Kidney tubule cell (primary cell): ENCODE measurements at regions not wholly inside any gene's neighbourhood (a gene's known extent, or its start where the extent isn't known, plus 50 kb on each side); places are given as distances from the start of the nearest gene placed in this dataset.
A peak's percentile ranks its signal among the peaks of the same experiment; 100 is the strongest.
"Not testable (repeated sequence)": the region's sequence is repeated elsewhere in the genome, so short reads cannot be mapped to it uniquely, and the experiment has no call there.

ENCODE experiments used
- DNase-seq: peaks from one replicate; pipeline ENCODE4 v3.0.0-alpha.2; 2018; ENCODE audit warnings: low spot score

GRCh38 chr21:39000496-39000895 is 182.8 kb downstream of the PSMG1 start:
- peak; percentile 94 for DNase-seq

- DNase-seq: no peak
These were observed 184.1 kb downstream of the PSMG1 start for GRCh38 chr21:38999161-38999560.

GRCh38 chr21:38998281-38998680 is 185.0 kb downstream of the PSMG1 start:
- not testable (repeated sequence) for DNase-seq

GRCh38 chr21:38997843-38998175 is 185.4 kb downstream of the PSMG1 start:
- not testable (repeated sequence) for DNase-seq

- DNase-seq: no peak
These were observed 186.0 kb downstream of the PSMG1 start for GRCh38 chr21:38997051-38997842.

- no peak for DNase-seq
These were observed 186.9 kb downstream of the PSMG1 start for GRCh38 chr21:38996355-38996754.

- no peak for DNase-seq
These were observed 187.5 kb downstream of the PSMG1 start for GRCh38 chr21:38995731-38996130.

GRCh38 chr21:38995071-38995669 is 188.1 kb downstream of the PSMG1 start:
- no peak for DNase-seq

- no peak for DNase-seq
These were observed 188.3 kb downstream of the ETS2 start for GRCh38 chr21:38994042-38994441.

GRCh38 chr21:38993561-38993960 is 187.8 kb downstream of the ETS2 start:
- DNase-seq: peak; percentile 92

- DNase-seq: no peak
These were observed 187.0 kb downstream of the ETS2 start for GRCh38 chr21:38992737-38993136.

GRCh38 chr21:38990424-38990794 is 184.7 kb downstream of the ETS2 start:
- DNase-seq: no peak

GRCh38 chr21:38989745-38990423 is 184.2 kb downstream of the ETS2 start:
- peak; percentile 66 for DNase-seq

GRCh38 chr21:38989379-38989744 is 183.6 kb downstream of the ETS2 start:
- DNase-seq: no peak

GRCh38 chr21:38988509-38989378 is 183.0 kb downstream of the ETS2 start:
- no peak for DNase-seq

- DNase-seq: no peak
These were observed 182.1 kb downstream of the ETS2 start for GRCh38 chr21:38987633-38988508.

- no peak for DNase-seq
These were observed 181.3 kb downstream of the ETS2 start for GRCh38 chr21:38986806-38987632.

- DNase-seq: no peak
These were observed 180.7 kb downstream of the ETS2 start for GRCh38 chr21:38986406-38986805.

GRCh38 chr21:38985568-38986378 is 180.0 kb downstream of the ETS2 start:
- DNase-seq: no peak
